ENCODE measurements at regions not wholly inside any gene's neighbourhood (a gene's known extent, or its start where the extent isn't known, plus 50 kb on each side); places are given as distances from the start of the nearest gene placed in this dataset.

- no peak for TF ChIP-seq CTCF (conservative IDR thresholded peaks at IDR 0.05)
- no peak for TF ChIP-seq EZH2 (IDR thresholded peaks at IDR 0.05; ENCODE audit: low read depth)
Measured at GRCh38 chr4:26031704-26032103, 117.7 kb downstream of the SMIM20 start.

All from PC-9 (cell line).